SK-N-SH (cell line): ENCODE measurements at regions not wholly inside any gene's neighbourhood (a gene's known extent, or its start where the extent isn't known, plus 50 kb on each side); places are given as distances from the start of the nearest gene placed in this dataset.

Experiments
- CTCF ChIA-PET: fragments of 300-600, 350-600 bp; formaldehyde crosslinking; extraction: SDS; loops from one replicate; lab custom pipeline; 2021; lab: Yijun Ruan, JAX
- POLR2A ChIA-PET: fragments of 350-600 bp; sonication (Branson Sonifier 250); formaldehyde crosslinking; extraction: SDS; loops from one replicate; lab custom pipeline; 2020; ENCODE audit warnings: antibody characterized with exemption, inconsistent platforms; lab: Yijun Ruan, JAX
- DNase-seq: peaks from one replicate; pipeline ENCODE4 v3.0.0; 2012
- H2AFZ ChIP-seq: fragments of 200-600 bp; sonication (generic); 2 replicates; pipeline ENCODE4 v1.8.1; 2016; ENCODE audit warnings: antibody characterized with exemption, mild to moderate bottlenecking, low read depth
- H3F3A ChIP-seq: fragments of 200-600 bp; sonication (generic); replicated peaks from 2 replicates; pipeline ENCODE3; 2016; ENCODE audit warnings: antibody characterized with exemption, mild to moderate bottlenecking; ENCODE audit not compliant: insufficient read depth
- H3K27ac ChIP-seq, 2 experiments: fragments of 200-500 bp in 1 of 2; fragments of 200-600 bp in 1 of 2; sonication (Bioruptor generic) in 1 of 2; sonication (generic), shearing (Covaris generic) in 1 of 2; 2 replicates each; pipeline versions ENCODE4 v1.5.1 to v1.6.1; 2014 to 2016; ENCODE audit warnings: low read depth in 2 of 2, inconsistent platforms in 1 of 2, low read length in 1 of 2, mild to moderate bottlenecking in 1 of 2, mixed read lengths in 1 of 2
- H3K27me3 ChIP-seq: fragments of 200-600 bp; sonication (generic), shearing (Covaris generic); 2 replicates; pipeline ENCODE4 v1.6.1; 2016; ENCODE audit warnings: mixed run types; ENCODE audit not compliant: insufficient read depth
- H3K36me3 ChIP-seq, 2 experiments: fragments of 200-500 bp in 1 of 2; fragments of 200-600 bp in 1 of 2; sonication (Bioruptor generic) in 1 of 2; sonication (generic) in 1 of 2; replicated peaks in 1 of 2; 2 replicates each; pipeline versions ENCODE3 to v1.5.1; 2014 to 2016; ENCODE audit warnings: low read length in 1 of 2, mild to moderate bottlenecking in 1 of 2; ENCODE audit not compliant: insufficient read depth in 2 of 2, control insufficient read depth in 1 of 2
- H3K4me1 ChIP-seq, 2 experiments: fragments of 200-500 bp in 1 of 2; fragments of 200-600 bp in 1 of 2; sonication (Bioruptor generic) in 1 of 2; sonication (generic), shearing (Covaris generic) in 1 of 2; 2 replicates each; pipeline versions ENCODE4 v1.5.1 to v1.6.1; 2014 to 2016; ENCODE audit warnings: low read depth in 1 of 2, low read length in 1 of 2, mixed run types in 1 of 2; ENCODE audit not compliant: insufficient read depth in 2 of 2, control insufficient read depth in 1 of 2
- H3K4me2 ChIP-seq: fragments of 200-600 bp; sonication (generic), shearing (Covaris generic); 2 replicates; pipeline ENCODE4 v1.6.1; 2017; ENCODE audit warnings: mixed run types
- H3K4me3 ChIP-seq, 2 experiments: fragments of 200-500 bp in 1 of 2; fragments of 200-600 bp in 1 of 2; sonication (Bioruptor generic) in 1 of 2; sonication (generic), shearing (Covaris generic) in 1 of 2; 2 replicates each; pipeline versions ENCODE4 v1.5.1 to v1.8.1; 2014 to 2016; ENCODE audit warnings: low read depth in 2 of 2, inconsistent platforms in 1 of 2, low read length in 1 of 2, mild to moderate bottlenecking in 1 of 2, mixed read lengths in 1 of 2, moderate library complexity in 1 of 2
- H3K79me2 ChIP-seq: fragments of 200-600 bp; sonication (generic); 2 replicates; pipeline ENCODE4 v1.8.1; 2017; ENCODE audit warnings: mild to moderate bottlenecking; ENCODE audit not compliant: insufficient read depth
- H3K9ac ChIP-seq: fragments of 200-600 bp; sonication (generic); 2 replicates; pipeline ENCODE4 v1.6.1; 2017; ENCODE audit warnings: mixed run types
- H3K9me2 ChIP-seq: fragments of 200-600 bp; sonication (generic); 2 replicates; pipeline ENCODE4 v1.6.1; 2017; ENCODE audit warnings: mixed run types
- H3K9me3 ChIP-seq: fragments of 200-600 bp; sonication (generic); 2 replicates; pipeline ENCODE4 v1.6.1; 2017; ENCODE audit warnings: mixed run types, mild to moderate bottlenecking, moderate library complexity
- H4K20me1 ChIP-seq: fragments of 200-600 bp; sonication (generic); 2 replicates; pipeline ENCODE4 v1.6.1; 2017; ENCODE audit warnings: mild to moderate bottlenecking, mixed run types; ENCODE audit not compliant: insufficient read depth
- CTCF ChIP-seq: fragments of 200-600 bp; sonication (generic); IDR thresholded peaks from 2 replicates; pipeline ENCODE4 v1.6.1; 2017; ENCODE audit warnings: antibody characterized with exemption, mild to moderate bottlenecking, moderate library complexity
- EZH2phosphoT487 ChIP-seq: fragments of 200-600 bp; sonication (generic); IDR thresholded peaks from 2 replicates; pipeline ENCODE4 v1.6.1; 2017; ENCODE audit warnings: low read depth, mixed run types, mild to moderate bottlenecking, antibody characterized with exemption, moderate library complexity, borderline replicate concordance
- FOSL2 ChIP-seq: IDR thresholded peaks from 2 replicates; pipeline ENCODE4 v1.4.0; 2012; ENCODE audit warnings: low read depth, mild to moderate bottlenecking, moderate library complexity, borderline replicate concordance
- FOXM1 ChIP-seq: IDR thresholded peaks from 2 replicates; pipeline ENCODE4 v1.4.0; 2012; ENCODE audit warnings: low read depth, mild to moderate bottlenecking
- GATA2 ChIP-seq: sonication (generic); formaldehyde crosslinking; IDR thresholded peaks from 2 replicates; pipeline ENCODE4 v1.5.0; 2020; ENCODE audit warnings: mild to moderate bottlenecking, missing genetic modification reagents
- MAX ChIP-seq: IDR thresholded peaks from 2 replicates; pipeline ENCODE4 v1.4.0; 2012; ENCODE audit warnings: low read depth
- NRF1 ChIP-seq: IDR thresholded peaks from 2 replicates; pipeline ENCODE4 v1.6.1; 2012; ENCODE audit warnings: low read depth, mild to moderate bottlenecking, low read length
- PBX3 ChIP-seq: IDR thresholded peaks from 2 replicates; pipeline ENCODE4; 2012
- POLR2AphosphoS5 ChIP-seq: IDR thresholded peaks from 2 replicates; pipeline ENCODE4 v1.6.1; 2012; ENCODE audit warnings: low read depth, low read length
- RAD21 ChIP-seq: IDR thresholded peaks from 2 replicates; pipeline ENCODE4 v1.6.1; 2012; ENCODE audit warnings: mild to moderate bottlenecking, low read length
- RXRA ChIP-seq: IDR thresholded peaks from 2 replicates; pipeline ENCODE4 v1.4.0; 2012; ENCODE audit warnings: low read depth, mild to moderate bottlenecking, borderline replicate concordance
- SIN3A ChIP-seq: IDR thresholded peaks from 2 replicates; pipeline ENCODE4 v1.6.1; 2012; ENCODE audit warnings: low read depth, mild to moderate bottlenecking, low read length, moderate library complexity, borderline replicate concordance
- SMC3 ChIP-seq: IDR thresholded peaks from 2 replicates; pipeline ENCODE4 v1.6.1; 2012; ENCODE audit warnings: low read depth, low read length, improper control_type of control experiment
- TAF1 ChIP-seq: IDR thresholded peaks from 2 replicates; pipeline ENCODE4 v1.6.1; 2012; ENCODE audit warnings: low read depth, mild to moderate bottlenecking, low read length, moderate library complexity, borderline replicate concordance
- TCF12 ChIP-seq: IDR thresholded peaks from 2 replicates; pipeline ENCODE4 v1.4.0; 2012
- USF1 ChIP-seq: IDR thresholded peaks from 2 replicates; pipeline ENCODE4 v1.4.0; 2012; ENCODE audit warnings: low read depth, borderline replicate concordance
- WGBS: methylation state at CpG from one replicate; pipeline ENCODE4 v1.1.6; 2017; ENCODE audit warnings: low lambda C conversion rate; 5-methylcytosine and 5-hydroxymethylcytosine counted together
- TF ChIP-seq, protein P1 (sequence below): fragments of 150-350 bp; IDR thresholded peaks from 2 replicates; pipeline ENCODE4 v1.6.1; 2017; ENCODE audit warnings: antibody characterized with exemption, low read length, low read depth, borderline replicate concordance

- no peak overlapping the region for H3K4me2 ChIP-seq
- no peak overlapping the region for H3K9ac ChIP-seq
- H3K36me3 ChIP-seq = no peaks in the 10 kb centered on the region
- no peaks in the 10 kb centered on the region for H3K9me2 ChIP-seq
- no peaks in the 10 kb centered on the region for H3K79me2 ChIP-seq
- no peaks in the 10 kb centered on the region for H3K27me3 ChIP-seq
- TF ChIP-seq GATA2 = no peak
- TF ChIP-seq USF1 = no peak
- TF ChIP-seq PBX3 = no peak
- TF ChIP-seq SIN3A = no peak
- TF ChIP-seq, all 33 proteins: peak for 0
- no peaks in the 10 kb centered on the region for H4K20me1 ChIP-seq
- no peak overlapping the region for H3K4me3 ChIP-seq
- no peak for DNase-seq
- no peak overlapping the region for H3K27ac ChIP-seq
- H3F3A ChIP-seq = no peaks in the 10 kb centered on the region
- no peak overlapping the region for H2AFZ ChIP-seq
- ChIA-PET CTCF (no interaction called here), POLR2A (no interaction called here)
- 0% methylated on average over 1 of the region's 1 CpG for WGBS
- H3K9me3 ChIP-seq = no peaks in the 10 kb centered on the region; the same call in 1 of the 2 replicates
- H3K4me1 ChIP-seq = no peaks in the 10 kb centered on the region
Measured at GRCh38 chr18:39062426-39062825, 1496.8 kb upstream of the CELF4 start.

GRCh38 chr18:39058386-39059000 lies 1492.9 kb upstream of the CELF4 start:
- H2AFZ ChIP-seq = no peak overlapping the region
- TF ChIP-seq TAF1 (no peak), FOSL2 (no peak), TCF12 (no peak), CTCF (no peak), SMC3 (no peak), GATA2 (no peak), EZH2phosphoT487 (no peak), MAX (no peak), POLR2AphosphoS5 (no peak), FOXM1 (no peak), RXRA (no peak), NRF1 (no peak), RAD21 (no peak)
- TF ChIP-seq, protein P1, sequence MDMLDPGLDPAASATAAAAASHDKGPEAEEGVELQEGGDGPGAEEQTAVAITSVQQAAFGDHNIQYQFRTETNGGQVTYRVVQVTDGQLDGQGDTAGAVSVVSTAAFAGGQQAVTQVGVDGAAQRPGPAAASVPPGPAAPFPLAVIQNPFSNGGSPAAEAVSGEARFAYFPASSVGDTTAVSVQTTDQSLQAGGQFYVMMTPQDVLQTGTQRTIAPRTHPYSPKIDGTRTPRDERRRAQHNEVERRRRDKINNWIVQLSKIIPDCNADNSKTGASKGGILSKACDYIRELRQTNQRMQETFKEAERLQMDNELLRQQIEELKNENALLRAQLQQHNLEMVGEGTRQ = no peak
- TF ChIP-seq, all 33 proteins: peak for 0
- Histone ChIP-seq H3K36me3 (no peaks in the 10 kb centered on the region), H3K27me3 (no peaks in the 10 kb centered on the region), H3F3A (no peaks in the 10 kb centered on the region), H3K27ac (no peak overlapping the region), H4K20me1 (no peaks in the 10 kb centered on the region), H3K9ac (no peak overlapping the region), H3K4me2 (no peak overlapping the region), H3K9me2 (no peaks in the 10 kb centered on the region), H3K9me3 (no peaks in the 10 kb centered on the region), H3K4me1 (no peaks in the 10 kb centered on the region), H3K79me2 (no peaks in the 10 kb centered on the region), H3K4me3 (no peak overlapping the region)
- CTCF ChIA-PET = no interaction called here
- POLR2A ChIA-PET = no interaction called here
- no peak for DNase-seq
- 41% methylated on average over 6 of the region's 6 CpGs for WGBS
